ENCODE measurements at regions not wholly inside any gene's neighbourhood (a gene's known extent, or its start where the extent isn't known, plus 50 kb on each side); places are given as distances from the start of the nearest gene placed in this dataset.
A peak's percentile ranks its signal among the peaks of the same experiment; 100 is the strongest.

GRCh38 chr2:144215207-144215606, 304.7 kb downstream of the ZEB2 start:
- DNase-seq (ENCODE audit: low spot score): no peak

- DNase-seq (ENCODE audit: low spot score): no peak
These were observed 306.1 kb downstream of the ZEB2 start for GRCh38 chr2:144213797-144214196.

- DNase-seq (ENCODE audit: low spot score): no peak
These were observed 308.1 kb downstream of the ZEB2 start for GRCh38 chr2:144211826-144212225.

- DNase-seq (ENCODE audit: low spot score): no peak
These were observed 308.9 kb downstream of the ZEB2 start for GRCh38 chr2:144211065-144211464.

- DNase-seq (ENCODE audit: low spot score): no peak
These were observed 309.8 kb downstream of the ZEB2 start for GRCh38 chr2:144210076-144210475.

GRCh38 chr2:144208924-144209323, 311.0 kb downstream of the ZEB2 start:
- DNase-seq (ENCODE audit: low spot score): no peak

- no peak for DNase-seq (ENCODE audit: low spot score)
These were observed 313.9 kb downstream of the ZEB2 start for GRCh38 chr2:144206019-144206418.

- DNase-seq (ENCODE audit: low spot score): peak; percentile 12
These were observed 318.0 kb downstream of the ZEB2 start for GRCh38 chr2:144201868-144202468.

- no peak for DNase-seq (ENCODE audit: low spot score)
These were observed 318.8 kb downstream of the ZEB2 start for GRCh38 chr2:144201126-144201525.

GRCh38 chr2:144198116-144198515, 321.8 kb downstream of the ZEB2 start:
- DNase-seq (ENCODE audit: low spot score): no peak

- DNase-seq (ENCODE audit: low spot score): no peak
These were observed 325.4 kb downstream of the ZEB2 start for GRCh38 chr2:144194326-144195071.

GRCh38 chr2:144190908-144191605, 328.9 kb downstream of the ZEB2 start:
- DNase-seq (ENCODE audit: low spot score): no peak

- DNase-seq (ENCODE audit: low spot score): peak; percentile 41
These were observed 336.2 kb downstream of the ZEB2 start for GRCh38 chr2:144183727-144184126.

GRCh38 chr2:144181001-144181400, 338.9 kb downstream of the ZEB2 start:
- DNase-seq (ENCODE audit: low spot score): peak; percentile 15

GRCh38 chr2:144180131-144180530, 339.8 kb downstream of the ZEB2 start:
- DNase-seq (ENCODE audit: low spot score): peak; percentile 2

GRCh38 chr2:144170179-144170578, 349.7 kb downstream of the ZEB2 start:
- DNase-seq (ENCODE audit: low spot score): no peak

- DNase-seq (ENCODE audit: low spot score): no peak
These were observed 353.2 kb downstream of the ZEB2 start for GRCh38 chr2:144166743-144167142.

- DNase-seq (ENCODE audit: low spot score): no peak
These were observed 354.2 kb downstream of the ZEB2 start for GRCh38 chr2:144165599-144166250.

GRCh38 chr2:144163592-144163991, 356.3 kb downstream of the ZEB2 start:
- DNase-seq (ENCODE audit: low spot score): no peak

GRCh38 chr2:144162652-144163051, 357.3 kb downstream of the ZEB2 start:
- no peak for DNase-seq (ENCODE audit: low spot score)

- DNase-seq (ENCODE audit: low spot score): no peak
These were observed 358.9 kb downstream of the ZEB2 start for GRCh38 chr2:144161061-144161460.

- DNase-seq (ENCODE audit: low spot score): no peak
These were observed 360.7 kb downstream of the ZEB2 start for GRCh38 chr2:144159240-144159639.

- no peak for DNase-seq (ENCODE audit: low spot score)
These were observed 361.8 kb downstream of the ZEB2 start for GRCh38 chr2:144158096-144158495.
